HepG2 (cell line): ENCODE measurements at regions not wholly inside any gene's neighbourhood (a gene's known extent, or its start where the extent isn't known, plus 50 kb on each side); places are given as distances from the start of the nearest gene placed in this dataset.

ENCODE experiments used
- ERF ChIP-seq: IDR thresholded peaks from 2 replicates; pipeline ENCODE4 v1.6.1; 2018; ENCODE audit warnings: missing biosample characterization, missing genetic modification reagents
- HDAC2 ChIP-seq: sonication (generic); formaldehyde crosslinking; IDR thresholded peaks from 2 replicates; pipeline ENCODE4 v1.4.0; 2020; ENCODE audit warnings: missing genetic modification reagents
- HNF4A ChIP-seq: sonication (generic); formaldehyde crosslinking; IDR thresholded peaks from 2 replicates; pipeline ENCODE4 v1.4.0; 2020; ENCODE audit warnings: missing genetic modification reagents
- HNF4G ChIP-seq, 2 experiments: sonication (generic) in 1 of 2; formaldehyde crosslinking in 1 of 2; IDR thresholded peaks; 2 replicates each; pipeline versions ENCODE4 v1.4.0 to v1.6.1; 2011 to 2020; ENCODE audit warnings: borderline replicate concordance in 2 of 2, low read depth in 2 of 2, mild to moderate bottlenecking in 2 of 2, low read length in 1 of 2, missing genetic modification reagents in 1 of 2, moderate library complexity in 1 of 2
- IRF2 ChIP-seq: IDR thresholded peaks from 2 replicates; pipeline ENCODE4 v1.6.1; 2018; ENCODE audit warnings: missing genetic modification reagents, missing compliant biosample characterization
- MYC ChIP-seq: sonication (generic); formaldehyde crosslinking; IDR thresholded peaks from 2 replicates; pipeline ENCODE4 v1.9.0; 2021; ENCODE audit warnings: missing genetic modification reagents, borderline replicate concordance
- PAXIP1 ChIP-seq: sonication (generic); formaldehyde crosslinking; conservative IDR thresholded peaks from 2 replicates; pipeline ENCODE4 v1.4.0; 2020; ENCODE audit warnings: mild to moderate bottlenecking, missing genetic modification reagents, moderate library complexity
- POLR2AphosphoS2 ChIP-seq: IDR thresholded peaks from 2 replicates; pipeline ENCODE4 v1.6.1; 2011; ENCODE audit warnings: low read depth, low read length, improper control_type of control experiment
- RFXAP ChIP-seq: sonication (generic); formaldehyde crosslinking; IDR thresholded peaks from 2 replicates; pipeline ENCODE4 v1.4.0; 2020; ENCODE audit warnings: missing genetic modification reagents, borderline replicate concordance
- RXRB ChIP-seq: IDR thresholded peaks from 2 replicates; pipeline ENCODE4 v1.6.1; 2016; ENCODE audit warnings: borderline replicate concordance, missing genetic modification reagents, missing compliant biosample characterization
- SAP130 ChIP-seq: IDR thresholded peaks from 2 replicates; pipeline ENCODE4 v1.6.1; 2016; ENCODE audit warnings: low read depth
- STAG1 ChIP-seq: sonication (generic); formaldehyde crosslinking; IDR thresholded peaks from 2 replicates; pipeline ENCODE4 v1.4.0; 2020; ENCODE audit warnings: missing genetic modification reagents
- ZFP36L1 ChIP-seq: sonication (generic); formaldehyde crosslinking; IDR thresholded peaks from 2 replicates; pipeline ENCODE4 v1.8.0; 2022; ENCODE audit warnings: mild to moderate bottlenecking, missing genetic modification reagents, moderate library complexity
- ZNF235 ChIP-seq: sonication (generic); formaldehyde crosslinking; IDR thresholded peaks from 2 replicates; pipeline ENCODE4 v1.8.1; 2023; ENCODE audit warnings: mild to moderate bottlenecking, missing genetic modification reagents, borderline replicate concordance
- ZNF292 ChIP-seq: sonication (generic); formaldehyde crosslinking; IDR thresholded peaks from 2 replicates; pipeline ENCODE4 v1.8.1; 2022; ENCODE audit warnings: mild to moderate bottlenecking, low read depth, missing genetic modification reagents, borderline replicate concordance
- ZNF629 ChIP-seq: sonication (generic); formaldehyde crosslinking; conservative IDR thresholded peaks from 2 replicates; pipeline ENCODE4 v1.5.0; 2020; ENCODE audit warnings: missing genetic modification reagents

- TF ChIP-seq HDAC2 (CRISPR knock-in tag) (peak; percentile 44; the same call in 1 of the 2 replicates), POLR2AphosphoS2 (no peak), ZFP36L1 (no peak), ZNF292 (CRISPR knock-in tag) (0 out of 2 replicates have a peak, but pooled peaks have one; percentile 36), IRF2 (CRISPR knock-in tag) (peak; percentile 34; the same call in 1 of the 2 replicates), RFXAP (CRISPR knock-in tag) (0 out of 2 replicates have a peak, but pooled peaks have one; percentile 37), HNF4A (CRISPR knock-in tag) (peak; percentile 65), ZNF629 (CRISPR knock-in tag) (peak; percentile 49; the same call in 1 of the 2 replicates), RXRB (CRISPR knock-in tag) (peak; percentile 60; the same call in 1 of the 2 replicates), PAXIP1 (CRISPR knock-in tag) (peak; percentile 75), ERF (CRISPR knock-in tag) (0 out of 2 replicates have a peak, but pooled peaks have one; percentile 19), SAP130 (CRISPR knock-in tag) (peak; percentile 52), MYC (CRISPR knock-in tag) (no peak), HNF4G (IDR thresholded peaks at IDR 0.05; ENCODE audit: borderline replicate concordance, low read depth, low read length) (peak; percentile 63), HNF4G (CRISPR knock-in tag; IDR thresholded peaks at IDR 0.05; ENCODE audit: borderline replicate concordance, low read depth) (no peak), STAG1 (CRISPR knock-in tag) (no peak), ZNF235 (CRISPR knock-in tag) (no peak)
Measured at GRCh38 chr5:10832987-10833386, 72.0 kb upstream of the DAP start (continued).
